T-helper 2 cell treated with Interferon-gamma antibody and Interleukin-4, amounts not matched to agents 5 μg/mL and 100 μg/mL, for 36 hours (primary cell): ENCODE measurements at regions not wholly inside any gene's neighbourhood (a gene's known extent, or its start where the extent isn't known, plus 50 kb on each side); places are given as distances from the start of the nearest gene placed in this dataset.

ENCODE experiments used
- DNase-seq: peaks from one replicate; pipeline ENCODE4 v3.0.0; 2021; ENCODE audit warnings: low spot score
- H3K27ac Mint-ChIP-seq: one replicate; pipeline ENCODE4 v1.8.0; 2021; ENCODE audit warnings: mild to moderate bottlenecking, mixed read lengths
- H3K27me3 Mint-ChIP-seq: one replicate; pipeline ENCODE4 v1.8.0; 2021; ENCODE audit warnings: low read depth, mixed read lengths
- H3K36me3 Mint-ChIP-seq: one replicate; pipeline ENCODE4 v1.8.0; 2021; ENCODE audit warnings: low read depth, mixed read lengths
- H3K4me1 Mint-ChIP-seq: one replicate; pipeline ENCODE4 v1.8.0; 2021; ENCODE audit warnings: low read depth, mixed read lengths
- H3K4me3 Mint-ChIP-seq: one replicate; pipeline ENCODE4 v1.8.0; 2022; ENCODE audit warnings: mild to moderate bottlenecking, moderate library complexity, mixed read lengths
- H3K9me3 Mint-ChIP-seq: one replicate; pipeline ENCODE4 v1.8.0; 2021; ENCODE audit warnings: mixed read lengths

GRCh38 chr13:26475176-26476110, 82.0 kb upstream of the WASF3 start:
- Mint-ChIP-seq H3K27ac (no peak overlapping the region), H3K27me3 (no peaks in the 10 kb centered on the region), H3K4me3 (peak overlapping the region; percentile 51), H3K36me3 (no peaks in the 10 kb centered on the region), H3K4me1 (peaks cover 8% of the 10 kb centered on the region), H3K9me3 (no peaks in the 10 kb centered on the region)
- no peak for DNase-seq

- DNase-seq, result no peak
- H3K4me1 Mint-ChIP-seq, result peaks cover 8% of the 10 kb centered on the region
- no peaks in the 10 kb centered on the region for H3K27me3 Mint-ChIP-seq
- no peaks in the 10 kb centered on the region for H3K9me3 Mint-ChIP-seq
- H3K4me3 Mint-ChIP-seq, result peak overlapping the region; percentile 51
- no peaks in the 10 kb centered on the region for H3K36me3 Mint-ChIP-seq
- peak overlapping the region; percentile 42 for H3K27ac Mint-ChIP-seq
Observed at GRCh38 chr13:26476111-26476781, 81.2 kb upstream of the WASF3 start.

GRCh38 chr13:26476782-26477142, 80.7 kb upstream of the WASF3 start:
- no peaks in the 10 kb centered on the region for H3K9me3 Mint-ChIP-seq

GRCh38 chr13:26477681-26478080, 79.8 kb upstream of the WASF3 start:
- H3K9me3 Mint-ChIP-seq, result no peaks in the 10 kb centered on the region
- no peaks in the 10 kb centered on the region for H3K36me3 Mint-ChIP-seq
- H3K27ac Mint-ChIP-seq, result no peak overlapping the region
- H3K4me3 Mint-ChIP-seq, result no peak overlapping the region
- DNase-seq, result no peak
- H3K27me3 Mint-ChIP-seq, result no peaks in the 10 kb centered on the region
- H3K4me1 Mint-ChIP-seq, result peaks cover 8% of the 10 kb centered on the region

More at GRCh38 chr13:26476782-26477142, 80.7 kb upstream of the WASF3 start:
- Mint-ChIP-seq H3K36me3 (no peaks in the 10 kb centered on the region), H3K4me1 (peaks cover 8% of the 10 kb centered on the region), H3K27ac (peak overlapping the region; percentile 42), H3K27me3 (no peaks in the 10 kb centered on the region), H3K4me3 (peak overlapping the region; percentile 51)
- no peak for DNase-seq

GRCh38 chr13:26480246-26480855, 77.1 kb upstream of the WASF3 start:
- Mint-ChIP-seq H3K9me3 (no peaks in the 10 kb centered on the region), H3K4me1 (peaks cover 11% of the 10 kb centered on the region), H3K27ac (no peak overlapping the region), H3K27me3 (no peaks in the 10 kb centered on the region), H3K36me3 (no peaks in the 10 kb centered on the region), H3K4me3 (no peak overlapping the region)
- no peak for DNase-seq

- H3K4me3 Mint-ChIP-seq, result no peak overlapping the region
- peaks cover 4% of the 10 kb centered on the region for H3K4me1 Mint-ChIP-seq
- no peaks in the 10 kb centered on the region for H3K27me3 Mint-ChIP-seq
- H3K9me3 Mint-ChIP-seq, result no peaks in the 10 kb centered on the region
- H3K27ac Mint-ChIP-seq, result peak overlapping the region; percentile 31
- no peaks in the 10 kb centered on the region for H3K36me3 Mint-ChIP-seq
- peak; percentile 38 for DNase-seq
Observed at GRCh38 chr13:26482451-26483197, 74.9 kb upstream of the WASF3 start.

- no peaks in the 10 kb centered on the region for H3K9me3 Mint-ChIP-seq
- peaks cover 4% of the 10 kb centered on the region for H3K4me1 Mint-ChIP-seq
- H3K27me3 Mint-ChIP-seq, result no peaks in the 10 kb centered on the region
- H3K27ac Mint-ChIP-seq, result no peak overlapping the region
- no peak for DNase-seq
- no peaks in the 10 kb centered on the region for H3K36me3 Mint-ChIP-seq
- no peak overlapping the region for H3K4me3 Mint-ChIP-seq
Observed at GRCh38 chr13:26483546-26483945, 73.9 kb upstream of the WASF3 start.

- H3K36me3 Mint-ChIP-seq, result no peaks in the 10 kb centered on the region
- no peaks in the 10 kb centered on the region for H3K9me3 Mint-ChIP-seq
- H3K4me3 Mint-ChIP-seq, result no peak overlapping the region
- no peak overlapping the region for H3K27ac Mint-ChIP-seq
- no peaks in the 10 kb centered on the region for H3K27me3 Mint-ChIP-seq
- no peak for DNase-seq
- peaks cover 4% of the 10 kb centered on the region for H3K4me1 Mint-ChIP-seq
Observed at GRCh38 chr13:26484196-26484595, 73.3 kb upstream of the WASF3 start.

- Mint-ChIP-seq H3K36me3 (no peaks in the 10 kb centered on the region), H3K4me1 (peaks cover 4% of the 10 kb centered on the region), H3K27me3 (no peaks in the 10 kb centered on the region), H3K4me3 (no peak overlapping the region), H3K27ac (no peak overlapping the region), H3K9me3 (no peaks in the 10 kb centered on the region)
- DNase-seq, result no peak
Observed at GRCh38 chr13:26485288-26485687, 72.2 kb upstream of the WASF3 start.

- Mint-ChIP-seq H3K4me1 (peaks cover 4% of the 10 kb centered on the region), H3K27ac (no peak overlapping the region), H3K9me3 (no peaks in the 10 kb centered on the region), H3K36me3 (no peaks in the 10 kb centered on the region), H3K4me3 (no peak overlapping the region), H3K27me3 (no peaks in the 10 kb centered on the region)
- no peak for DNase-seq
Observed at GRCh38 chr13:26485786-26486185, 71.7 kb upstream of the WASF3 start.

GRCh38 chr13:26486550-26486949, 70.9 kb upstream of the WASF3 start:
- no peak for DNase-seq
- Mint-ChIP-seq H3K4me3 (no peak overlapping the region), H3K4me1 (peaks cover 4% of the 10 kb centered on the region), H3K9me3 (no peaks in the 10 kb centered on the region), H3K27ac (no peak overlapping the region), H3K36me3 (no peaks in the 10 kb centered on the region), H3K27me3 (no peaks in the 10 kb centered on the region)

GRCh38 chr13:26487781-26488180, 69.7 kb upstream of the WASF3 start:
- Mint-ChIP-seq H3K9me3 (no peaks in the 10 kb centered on the region), H3K27ac (no peak overlapping the region), H3K4me3 (no peak overlapping the region), H3K4me1 (peaks cover 2% of the 10 kb centered on the region), H3K36me3 (no peaks in the 10 kb centered on the region), H3K27me3 (peaks cover 1% of the 10 kb centered on the region)
- no peak for DNase-seq

GRCh38 chr13:26488236-26489003, 69.1 kb upstream of the WASF3 start:
- no peak for DNase-seq
- Mint-ChIP-seq H3K9me3 (no peaks in the 10 kb centered on the region), H3K36me3 (no peaks in the 10 kb centered on the region), H3K27me3 (peaks cover 1% of the 10 kb centered on the region), H3K4me3 (no peak overlapping the region), H3K27ac (no peak overlapping the region), H3K4me1 (no peaks in the 10 kb centered on the region)
